Thyroid gland (tissue), 4 donors: ENCODE measurements at regions not wholly inside any gene's neighbourhood (a gene's known extent, or its start where the extent isn't known, plus 50 kb on each side); places are given as distances from the start of the nearest gene placed in this dataset.

ENCODE experiments used
- DNase-seq, 2 donors: peaks; one replicate each; pipeline ENCODE4 v3.0.0-alpha.2; 2019
- H3K27ac ChIP-seq, 3 donors: fragments of 200-600 bp; sonication (generic); 1 replicate in 2 of 3; 2 replicates in 1 of 3; pipeline ENCODE4 v1.5.1; 2016 to 2019; ENCODE audit warnings: mild to moderate bottlenecking in 1 of 3, moderate library complexity in 1 of 3
- H3K27me3 ChIP-seq: fragments of 200-600 bp; sonication (generic); one replicate; pipeline ENCODE4 v1.5.1; 2019
- H3K36me3 ChIP-seq, 2 donors: fragments of 200-600 bp; sonication (generic); one replicate each; pipeline ENCODE4 v1.5.1; 2016 to 2019
- H3K4me1 ChIP-seq, 2 donors: fragments of 200-600 bp; sonication (generic); one replicate each; pipeline ENCODE4 v1.5.1; 2017 to 2019
- H3K4me3 ChIP-seq, 3 donors: fragments of 200-600 bp; sonication (generic); replicated peaks in 1 of 3; 1 replicate in 2 of 3; 2 replicates in 1 of 3; pipeline ENCODE4 v1.5.1; 2016; ENCODE audit warnings: mild to moderate bottlenecking in 1 of 3
- H3K9me3 ChIP-seq: fragments of 200-600 bp; sonication (generic); one replicate; pipeline ENCODE4 v1.5.1; 2017
- CTCF ChIP-seq, 6 experiments: fragments of 200-600 bp in 3 of 6; fragments of 450-650 bp in 3 of 6; sonication (generic) in 3 of 6; IDR thresholded peaks; one replicate each; pipeline ENCODE4 v1.5.1; 2016 to 2019; ENCODE audit warnings: antibody characterized with exemption in 6 of 6, mild to moderate bottlenecking in 2 of 6, inconsistent platforms in 1 of 6, moderate library complexity in 1 of 6
- POLR2A ChIP-seq, 2 donors: fragments of 450-650 bp; IDR thresholded peaks; one replicate each; pipeline ENCODE4 v1.6.1; 2017; ENCODE audit warnings: antibody characterized with exemption in 2 of 2, mild to moderate bottlenecking in 2 of 2, moderate library complexity in 1 of 2
- WGBS, 2 donors: methylation state at CpG; one replicate each; pipeline ENCODE4 v1.1.5; 2017; 5-methylcytosine and 5-hydroxymethylcytosine counted together
- intact Hi-C: fragments of 100-400 bp; cut with DNase I; formaldehyde crosslinking; loops from one replicate; pipeline ENCODE4 v1.15.1; 2023

- H3K27ac ChIP-seq, result peak overlapping the region; percentile 42 to 98 (median 95)
- intact Hi-C loops, result no loop called here
- TF ChIP-seq POLR2A (IDR thresholded peaks at IDR 0.05), result no peak
- TF ChIP-seq CTCF (IDR thresholded peaks at IDR 0.05), result no peak
- WGBS, 2 donors, result 39 to 51% methylated on average over 17 of the region's 17 CpGs
- peaks cover 2 to 21% of the 10 kb centered on the region in 2 donors for H3K36me3 ChIP-seq
- H3K9me3 ChIP-seq, result no peaks in the 10 kb centered on the region
- H3K27me3 ChIP-seq, result no peaks in the 10 kb centered on the region
- DNase-seq, result peak; percentile 70 to 74
- peaks cover 89 to 98% of the 10 kb centered on the region in 2 donors for H3K4me1 ChIP-seq
- H3K4me3 ChIP-seq, result no peak overlapping the region
Observed at GRCh38 chr9:127561491-127562278, 50.4 kb upstream of the STXBP1 start.
